Left ventricle myocardium superior (tissue), 1 donor: ENCODE measurements at regions not wholly inside any gene's neighbourhood (a gene's known extent, or its start where the extent isn't known, plus 50 kb on each side); places are given as distances from the start of the nearest gene placed in this dataset.
"Not testable (repeated sequence)": the region's sequence is repeated elsewhere in the genome, so short reads cannot be mapped to it uniquely, and the experiment has no call there.

ENCODE experiments used
- ATAC-seq: fragments of 200-7000 bp; cut with Tn5 transposase; one replicate; pipeline ENCODE4 v1.9.1; 2020; ENCODE audit warnings: mild to moderate bottlenecking, moderate library complexity
- DNase-seq: peaks from one replicate; pipeline ENCODE4 v3.0.0-alpha.2; 2020
- intact Hi-C: fragments of 100-400 bp; cut with micrococcal nuclease; formaldehyde crosslinking; loops from one replicate; pipeline ENCODE4 v1.11.0; 2022
- donor health status: DM: no; HTN: yes; CAD: no; lungs with severe emphysema.

- intact Hi-C loops = no loop called here
- DNase-seq = no peak
- no peak for ATAC-seq
Observed at GRCh38 chrX:42290608-42291007, 367.3 kb upstream of the CASK start.

GRCh38 chrX:42289492-42290385 lies 366.4 kb upstream of the CASK start:
- no peak for DNase-seq
- ATAC-seq = no peak
- intact Hi-C loops = no loop called here

- DNase-seq, intact Hi-C loops: not testable (repeated sequence)
Observed at GRCh38 chrX:42285681-42286080, 362.3 kb upstream of the CASK start.

GRCh38 chrX:42276982-42277690 lies 353.8 kb upstream of the CASK start:
- intact Hi-C loops = no loop called here
- DNase-seq (no peak), ATAC-seq (no peak)

More at GRCh38 chrX:42285681-42286080, 362.3 kb upstream of the CASK start:
- ATAC-seq = not testable (repeated sequence)

- intact Hi-C loops = no loop called here
- ATAC-seq = no peak
Observed at GRCh38 chrX:42274151-42274550, 350.8 kb upstream of the CASK start.

GRCh38 chrX:42273387-42273786 lies 350.0 kb upstream of the CASK start:
- ATAC-seq = no peak
- intact Hi-C loops = no loop called here

More at GRCh38 chrX:42274151-42274550, 350.8 kb upstream of the CASK start:
- DNase-seq = no peak

GRCh38 chrX:42269186-42269585 lies 345.8 kb upstream of the CASK start:
- intact Hi-C loops = no loop called here
- no peak for ATAC-seq
- DNase-seq = no peak

More at GRCh38 chrX:42273387-42273786, 350.0 kb upstream of the CASK start:
- no peak for DNase-seq

GRCh38 chrX:42260854-42261253 lies 337.5 kb upstream of the CASK start:
- intact Hi-C loops = no loop called here
- no peak for DNase-seq
- no peak for ATAC-seq

GRCh38 chrX:42248226-42248625 lies 324.9 kb upstream of the CASK start:
- intact Hi-C loops = no loop called here
- ATAC-seq = no peak
- DNase-seq = no peak

GRCh38 chrX:42247241-42247640 lies 323.9 kb upstream of the CASK start:
- DNase-seq (no peak), ATAC-seq (no peak)
- intact Hi-C loops = no loop called here

GRCh38 chrX:42246814-42247213 lies 323.5 kb upstream of the CASK start:
- DNase-seq (no peak), ATAC-seq (no peak)
- intact Hi-C loops = no loop called here

GRCh38 chrX:42242004-42242403 lies 318.6 kb upstream of the CASK start:
- DNase-seq = no peak
- intact Hi-C loops = no loop called here
- no peak for ATAC-seq

- intact Hi-C loops = no loop called here
- ATAC-seq = no peak
- DNase-seq = no peak
Observed at GRCh38 chrX:42241421-42241820, 318.1 kb upstream of the CASK start.

- ATAC-seq (no peak), DNase-seq (no peak)
- intact Hi-C loops = no loop called here
Observed at GRCh38 chrX:42237956-42238355, 314.6 kb upstream of the CASK start.

- no peak for DNase-seq
- ATAC-seq = no peak
- intact Hi-C loops = no loop called here
Observed at GRCh38 chrX:42229533-42229932, 306.2 kb upstream of the CASK start.

GRCh38 chrX:42220666-42221065 lies 297.3 kb upstream of the CASK start:
- DNase-seq (no peak), ATAC-seq (no peak)
- intact Hi-C loops = no loop called here

- no peak for ATAC-seq
- DNase-seq = no peak
- intact Hi-C loops = no loop called here
Observed at GRCh38 chrX:42220083-42220482, 296.7 kb upstream of the CASK start.

- ATAC-seq = no peak
Observed at GRCh38 chrX:42219231-42219630, 295.9 kb upstream of the CASK start.

GRCh38 chrX:42195506-42195905 lies 272.2 kb upstream of the CASK start:
- no peak for ATAC-seq
- intact Hi-C loops = no loop called here
- DNase-seq = no peak

More at GRCh38 chrX:42219231-42219630, 295.9 kb upstream of the CASK start:
- no peak for DNase-seq
- intact Hi-C loops = no loop called here

GRCh38 chrX:42189576-42189975 lies 266.2 kb upstream of the CASK start:
- no peak for ATAC-seq
- no peak for DNase-seq
- intact Hi-C loops = no loop called here
